ENCODE measurements at regions not wholly inside any gene's neighbourhood (a gene's known extent, or its start where the extent isn't known, plus 50 kb on each side); places are given as distances from the start of the nearest gene placed in this dataset.

DNA sequence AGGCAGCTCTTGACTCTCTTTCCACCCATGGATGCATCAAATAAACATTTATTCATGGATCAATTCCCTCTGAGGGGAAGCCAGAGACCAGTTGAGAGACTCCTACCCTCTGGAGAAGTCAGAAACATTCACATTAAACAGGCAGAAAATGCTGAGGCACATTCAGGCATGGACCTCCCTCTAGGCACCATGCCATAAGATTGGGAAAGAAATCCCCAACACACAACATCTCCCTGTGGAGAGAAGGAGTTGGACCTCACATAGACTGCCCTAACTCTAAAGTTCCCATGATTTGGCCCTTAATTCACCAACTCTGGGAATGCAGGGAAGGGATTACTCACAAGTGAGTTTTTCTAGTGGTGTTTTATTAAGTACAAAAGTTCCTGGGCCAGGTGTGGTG, 415.3 kb upstream of the C1orf87 start:
- TF ChIP-seq POLR2A (IDR thresholded peaks at IDR 0.05): no peak
- TF ChIP-seq, protein P1, sequence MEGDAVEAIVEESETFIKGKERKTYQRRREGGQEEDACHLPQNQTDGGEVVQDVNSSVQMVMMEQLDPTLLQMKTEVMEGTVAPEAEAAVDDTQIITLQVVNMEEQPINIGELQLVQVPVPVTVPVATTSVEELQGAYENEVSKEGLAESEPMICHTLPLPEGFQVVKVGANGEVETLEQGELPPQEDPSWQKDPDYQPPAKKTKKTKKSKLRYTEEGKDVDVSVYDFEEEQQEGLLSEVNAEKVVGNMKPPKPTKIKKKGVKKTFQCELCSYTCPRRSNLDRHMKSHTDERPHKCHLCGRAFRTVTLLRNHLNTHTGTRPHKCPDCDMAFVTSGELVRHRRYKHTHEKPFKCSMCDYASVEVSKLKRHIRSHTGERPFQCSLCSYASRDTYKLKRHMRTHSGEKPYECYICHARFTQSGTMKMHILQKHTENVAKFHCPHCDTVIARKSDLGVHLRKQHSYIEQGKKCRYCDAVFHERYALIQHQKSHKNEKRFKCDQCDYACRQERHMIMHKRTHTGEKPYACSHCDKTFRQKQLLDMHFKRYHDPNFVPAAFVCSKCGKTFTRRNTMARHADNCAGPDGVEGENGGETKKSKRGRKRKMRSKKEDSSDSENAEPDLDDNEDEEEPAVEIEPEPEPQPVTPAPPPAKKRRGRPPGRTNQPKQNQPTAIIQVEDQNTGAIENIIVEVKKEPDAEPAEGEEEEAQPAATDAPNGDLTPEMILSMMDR (IDR thresholded peaks at IDR 0.05): no peak
